Caco-2 (cell line): ENCODE measurements at regions not wholly inside any gene's neighbourhood (a gene's known extent, or its start where the extent isn't known, plus 50 kb on each side); places are given as distances from the start of the nearest gene placed in this dataset.

Experiments used
- BruUV-seq: library from RNA; stranded (reverse); fragments of 400-500 nt; replicated peaks from 2 replicates; lab custom pipeline; 2021; lab: Mats Ljungman, UMichigan
- CTCF ChIA-PET: fragments of 300-600 bp; sonication (Branson Sonifier 250); formaldehyde crosslinking; loops from one replicate; lab custom pipeline; 2022; ENCODE audit warnings: antibody characterized with exemption; lab: Charles Lee
- POLR2A ChIA-PET: fragments of 300-600 bp; sonication (Branson Sonifier 250); formaldehyde crosslinking; loops from one replicate; lab custom pipeline; 2022; ENCODE audit warnings: antibody characterized with exemption; lab: Charles Lee
- DNase-seq, 2 experiments: peaks; one replicate each; pipeline versions ENCODE4 v3.0.0 to v3.0.0-alpha.2; 2020 to 2022
- H3K27me3 ChIP-seq: replicated peaks from 2 replicates; pipeline ENCODE4 v1.6.0; 2011; ENCODE audit warnings: low read length; ENCODE audit not compliant: control insufficient read depth, insufficient read depth
- H3K36me3 ChIP-seq: 2 replicates; pipeline ENCODE4 v1.5.1; 2011; ENCODE audit warnings: low read length; ENCODE audit not compliant: control insufficient read depth, insufficient read depth
- H3K4me1 ChIP-seq: fragments of 250-450 bp; sonication (Bioruptor Pico); 2 replicates; pipeline ENCODE4 v1.5.1; 2020; ENCODE audit warnings: mild to moderate bottlenecking
- H3K4me3 ChIP-seq: 2 replicates; pipeline ENCODE4 v1.5.1; 2011; ENCODE audit warnings: low read depth, mild to moderate bottlenecking, control low read depth, low read length
- H3K9me3 ChIP-seq: fragments of 250-450 bp; sonication (Bioruptor Pico); 2 replicates; pipeline ENCODE4 v1.5.1; 2020; ENCODE audit warnings: mild to moderate bottlenecking, moderate library complexity
- H3K27ac Mint-ChIP-seq: one replicate; pipeline ENCODE4 v1.8.0; 2022; ENCODE audit warnings: mixed read lengths; ENCODE audit not compliant: unreplicated experiment
- H3K27me3 Mint-ChIP-seq: one replicate; pipeline ENCODE4 v1.8.0; 2022; ENCODE audit warnings: mixed read lengths; ENCODE audit not compliant: insufficient read depth, unreplicated experiment
- H3K36me3 Mint-ChIP-seq: one replicate; pipeline ENCODE4 v1.8.0; 2022; ENCODE audit warnings: mild to moderate bottlenecking, mixed read lengths; ENCODE audit not compliant: insufficient read depth, unreplicated experiment
- H3K4me1 Mint-ChIP-seq: one replicate; pipeline ENCODE4 v1.8.0; 2022; ENCODE audit warnings: low read depth, mixed read lengths; ENCODE audit not compliant: unreplicated experiment
- H3K4me3 Mint-ChIP-seq: one replicate; pipeline ENCODE4 v1.8.0; 2022; ENCODE audit warnings: mild to moderate bottlenecking, moderate library complexity, mixed read lengths; ENCODE audit not compliant: unreplicated experiment
- H3K9me3 Mint-ChIP-seq: one replicate; pipeline ENCODE4 v1.8.0; 2022; ENCODE audit warnings: mixed read lengths; ENCODE audit not compliant: unreplicated experiment
- CTCF ChIP-seq, 2 experiments: fragments of 200-600 bp in 1 of 2; IDR thresholded peaks; 1 replicate in 1 of 2; 2 replicates in 1 of 2; pipeline versions ENCODE4 v1.5.1 to v1.8.0; 2011 to 2022; ENCODE audit warnings: antibody characterized with exemption in 1 of 2, control low read depth in 1 of 2, inconsistent platforms in 1 of 2, low read depth in 1 of 2, low read length in 1 of 2, mild to moderate bottlenecking in 1 of 2, moderate library complexity in 1 of 2; ENCODE audit not compliant: insufficient read depth in 1 of 2, severe bottlenecking in 1 of 2, unreplicated experiment in 1 of 2
- intact Hi-C: fragments of 100-400 bp; cut with micrococcal nuclease; formaldehyde crosslinking; loops from one replicate; pipeline ENCODE4 v1.10.0; 2022; ENCODE audit not compliant: unreplicated experiment

- intact Hi-C loops = no loop called here
- Mint-ChIP-seq H3K27me3 (peaks cover 6% of the 10 kb centered on the region), H3K36me3 (no peaks in the 10 kb centered on the region), H3K4me3 (no peak overlapping the region), H3K9me3 (no peaks in the 10 kb centered on the region), H3K4me1 (no peaks in the 10 kb centered on the region), H3K27ac (no peak overlapping the region)
- Histone ChIP-seq H3K4me1 (no peaks in the 10 kb centered on the region), H3K4me3 (no peak overlapping the region), H3K36me3 (no peaks in the 10 kb centered on the region), H3K27me3 (no peaks in the 10 kb centered on the region), H3K9me3 (no peaks in the 10 kb centered on the region)
- no TSS peak for BruUV-seq
- CTCF ChIA-PET = no interaction called here
- POLR2A ChIA-PET = no interaction called here
- TF ChIP-seq CTCF (IDR thresholded peaks at IDR 0.05; ENCODE audit: insufficient read depth in 1 of 2, low read depth in 1 of 2, low read length in 1 of 2, severe bottlenecking in 1 of 2, unreplicated experiment in 1 of 2) = no peak
- DNase-seq = no peak
Observed at GRCh38 chr4:187016101-187016500, 292.4 kb upstream of the FAT1 start.

- ChIA-PET POLR2A (no interaction called here), CTCF (no interaction called here)
- no peaks in the 10 kb centered on the region for H3K27me3 ChIP-seq
- no peaks in the 10 kb centered on the region for H3K9me3 ChIP-seq
- Mint-ChIP-seq H3K36me3 (no peaks in the 10 kb centered on the region), H3K4me3 (no peak overlapping the region), H3K4me1 (no peaks in the 10 kb centered on the region), H3K27me3 (peaks cover 6% of the 10 kb centered on the region), H3K9me3 (no peaks in the 10 kb centered on the region), H3K27ac (no peak overlapping the region)
- no peaks in the 10 kb centered on the region for H3K36me3 ChIP-seq
- intact Hi-C loops = no loop called here
- DNase-seq = no peak
- no peaks in the 10 kb centered on the region for H3K4me1 ChIP-seq
- TF ChIP-seq CTCF (IDR thresholded peaks at IDR 0.05; ENCODE audit: insufficient read depth in 1 of 2, low read depth in 1 of 2, low read length in 1 of 2, severe bottlenecking in 1 of 2, unreplicated experiment in 1 of 2) = no peak
- no TSS peak for BruUV-seq
- no peak overlapping the region for H3K4me3 ChIP-seq
Observed at GRCh38 chr4:187017147-187017546, 293.5 kb upstream of the FAT1 start.

GRCh38 chr4:187019896-187020295 is 296.2 kb upstream of the FAT1 start:
- Mint-ChIP-seq H3K4me1 (no peaks in the 10 kb centered on the region), H3K27ac (no peak overlapping the region), H3K4me3 (no peak overlapping the region), H3K27me3 (peaks cover 3% of the 10 kb centered on the region), H3K36me3 (no peaks in the 10 kb centered on the region), H3K9me3 (no peaks in the 10 kb centered on the region)
- Histone ChIP-seq H3K27me3 (no peaks in the 10 kb centered on the region), H3K9me3 (no peaks in the 10 kb centered on the region), H3K4me1 (no peaks in the 10 kb centered on the region), H3K4me3 (no peak overlapping the region), H3K36me3 (no peaks in the 10 kb centered on the region)
- DNase-seq = no peak
- no peak for TF ChIP-seq CTCF (IDR thresholded peaks at IDR 0.05; ENCODE audit: insufficient read depth in 1 of 2, low read depth in 1 of 2, low read length in 1 of 2, severe bottlenecking in 1 of 2, unreplicated experiment in 1 of 2)
- ChIA-PET POLR2A (no interaction called here), CTCF (no interaction called here)
- intact Hi-C loops = no loop called here
- no TSS peak for BruUV-seq
